Fibroblast of peridontal ligament (primary cell): ENCODE measurements at regions not wholly inside any gene's neighbourhood (a gene's known extent, or its start where the extent isn't known, plus 50 kb on each side); places are given as distances from the start of the nearest gene placed in this dataset.

Experiments
- DNase-seq: peaks from one replicate; pipeline ENCODE4 v3.0.0-alpha.2; 2010; ENCODE audit errors: extremely low read depth

- no peak for DNase-seq
Measured at GRCh38 chr22:48244388-48245195, 1482.1 kb downstream of the TBC1D22A start.

- DNase-seq = no peak
Measured at GRCh38 chr22:48242461-48242864, 1480.0 kb downstream of the TBC1D22A start.

GRCh38 chr22:48241658-48242057 is 1479.2 kb downstream of the TBC1D22A start:
- DNase-seq = no peak

GRCh38 chr22:48240935-48241230 is 1478.4 kb downstream of the TBC1D22A start:
- DNase-seq = no peak

GRCh38 chr22:48240148-48240934 is 1477.9 kb downstream of the TBC1D22A start:
- DNase-seq = no peak

- DNase-seq = no peak
Measured at GRCh38 chr22:48239461-48240147, 1477.2 kb downstream of the TBC1D22A start.

- no peak for DNase-seq
Measured at GRCh38 chr22:48238966-48239365, 1476.5 kb downstream of the TBC1D22A start.

GRCh38 chr22:48238284-48238915 is 1476.0 kb downstream of the TBC1D22A start:
- DNase-seq = no peak

- no peak for DNase-seq
Measured at GRCh38 chr22:48237466-48238283, 1475.2 kb downstream of the TBC1D22A start.

- DNase-seq = no peak
Measured at GRCh38 chr22:48236261-48236660, 1473.8 kb downstream of the TBC1D22A start.

- no peak for DNase-seq
Measured at GRCh38 chr22:48235744-48236143, 1473.3 kb downstream of the TBC1D22A start.

GRCh38 chr22:48234011-48234410 is 1471.6 kb downstream of the TBC1D22A start:
- no peak for DNase-seq

- no peak for DNase-seq
Measured at GRCh38 chr22:48233586-48233985, 1471.1 kb downstream of the TBC1D22A start.

GRCh38 chr22:48228468-48228867 is 1466.0 kb downstream of the TBC1D22A start:
- no peak for DNase-seq

GRCh38 chr22:48227341-48228018 is 1465.0 kb downstream of the TBC1D22A start:
- no peak for DNase-seq

GRCh38 chr22:48226026-48227013 is 1463.9 kb downstream of the TBC1D22A start:
- DNase-seq = no peak

GRCh38 chr22:48224332-48224731 is 1461.9 kb downstream of the TBC1D22A start:
- DNase-seq = no peak

- DNase-seq = no peak
Measured at GRCh38 chr22:48223488-48224190, 1461.2 kb downstream of the TBC1D22A start.
